RWPE1 (cell line): ENCODE measurements at regions not wholly inside any gene's neighbourhood (a gene's known extent, or its start where the extent isn't known, plus 50 kb on each side); places are given as distances from the start of the nearest gene placed in this dataset.
"Not testable (repeated sequence)": the region's sequence is repeated elsewhere in the genome, so short reads cannot be mapped to it uniquely, and the experiment has no call there.

Experiments used
- CTCF ChIA-PET: fragments of 350-600 bp; sonication (Branson Sonifier 250); formaldehyde crosslinking; extraction: SDS; loops from one replicate; lab custom pipeline; 2021; lab: Yijun Ruan, JAX
- POLR2A ChIA-PET: fragments of 400-600 bp; formaldehyde crosslinking; extraction: SDS; loops from one replicate; lab custom pipeline; 2020; ENCODE audit warnings: antibody characterized with exemption; ENCODE audit not compliant: low non-redundant PET; lab: Yijun Ruan, JAX
- DNase-seq: peaks from one replicate; pipeline ENCODE4 v3.0.0; 2012; ENCODE audit warnings: low spot score
- H3K27ac ChIP-seq: fragments of 450-650 bp; 2 replicates; pipeline ENCODE4 v1.5.1; 2017
- TF ChIP-seq, protein P1 (sequence below): fragments of 450-650 bp; conservative IDR thresholded peaks from 2 replicates; pipeline ENCODE4 v1.5.1; 2017; ENCODE audit warnings: low read depth, mild to moderate bottlenecking

DNA sequence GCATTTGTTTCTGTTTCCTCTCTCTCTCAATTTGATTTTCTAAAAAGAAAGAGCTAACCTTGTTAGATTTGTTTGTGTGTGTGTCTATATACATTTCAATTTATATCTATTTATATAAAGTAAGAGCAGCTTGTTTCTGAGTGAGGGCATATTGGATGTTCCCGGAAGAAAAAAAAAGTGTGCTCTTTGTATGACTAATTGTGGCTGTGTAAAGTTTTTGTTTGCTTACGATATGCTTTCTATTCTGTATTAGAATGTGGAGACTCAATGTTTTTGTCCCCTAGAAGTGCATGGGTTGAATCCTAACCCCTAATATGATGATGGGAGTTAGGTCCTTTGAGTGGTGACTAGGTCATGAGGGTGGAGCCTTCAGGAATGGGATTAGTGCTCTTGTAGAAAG is 66.6 kb upstream of the C1QTNF9B start:
- CTCF ChIA-PET = no interaction called here
- TF ChIP-seq, protein P1, sequence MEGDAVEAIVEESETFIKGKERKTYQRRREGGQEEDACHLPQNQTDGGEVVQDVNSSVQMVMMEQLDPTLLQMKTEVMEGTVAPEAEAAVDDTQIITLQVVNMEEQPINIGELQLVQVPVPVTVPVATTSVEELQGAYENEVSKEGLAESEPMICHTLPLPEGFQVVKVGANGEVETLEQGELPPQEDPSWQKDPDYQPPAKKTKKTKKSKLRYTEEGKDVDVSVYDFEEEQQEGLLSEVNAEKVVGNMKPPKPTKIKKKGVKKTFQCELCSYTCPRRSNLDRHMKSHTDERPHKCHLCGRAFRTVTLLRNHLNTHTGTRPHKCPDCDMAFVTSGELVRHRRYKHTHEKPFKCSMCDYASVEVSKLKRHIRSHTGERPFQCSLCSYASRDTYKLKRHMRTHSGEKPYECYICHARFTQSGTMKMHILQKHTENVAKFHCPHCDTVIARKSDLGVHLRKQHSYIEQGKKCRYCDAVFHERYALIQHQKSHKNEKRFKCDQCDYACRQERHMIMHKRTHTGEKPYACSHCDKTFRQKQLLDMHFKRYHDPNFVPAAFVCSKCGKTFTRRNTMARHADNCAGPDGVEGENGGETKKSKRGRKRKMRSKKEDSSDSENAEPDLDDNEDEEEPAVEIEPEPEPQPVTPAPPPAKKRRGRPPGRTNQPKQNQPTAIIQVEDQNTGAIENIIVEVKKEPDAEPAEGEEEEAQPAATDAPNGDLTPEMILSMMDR = no peak
- no peak for DNase-seq
- POLR2A ChIA-PET = no interaction called here
- no peak overlapping the region for H3K27ac ChIP-seq

- CTCF ChIA-PET = interaction anchor here (0.6 kb wide), 1 partner anchor 16 kb away, joined by 3 read pairs; no protein-coding TSS in a partner anchor
- no peak for DNase-seq
- POLR2A ChIA-PET = no interaction called here
- TF ChIP-seq, protein P1 = no peak
- no peak overlapping the region for H3K27ac ChIP-seq
These were observed 68.0 kb upstream of the C1QTNF9B start for GRCh38 chr13:23965346-23965745.

DNA sequence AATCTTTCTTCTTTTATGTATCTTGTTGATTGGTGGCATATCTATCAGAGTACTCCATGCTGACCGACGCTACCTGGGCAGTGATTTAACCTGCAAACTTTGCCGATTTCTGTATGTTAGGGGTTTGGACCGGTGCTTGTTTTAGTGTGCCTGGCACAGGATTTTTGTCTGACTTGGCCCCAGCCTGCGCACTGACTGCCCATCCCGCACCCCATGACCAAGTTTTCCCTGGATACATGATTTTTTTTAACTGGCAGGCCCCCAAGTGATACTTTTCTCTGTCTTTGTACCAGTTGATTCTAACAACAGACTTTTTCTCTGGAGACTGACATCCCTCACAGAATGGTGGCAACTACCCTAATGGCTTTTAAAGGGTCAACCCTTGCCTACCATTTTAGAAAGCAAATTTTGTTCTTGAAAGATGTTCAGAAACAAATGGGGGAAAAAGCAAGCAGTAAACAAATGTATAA is 69.0 kb upstream of the C1QTNF9B start:
- DNase-seq = no peak
- H3K27ac ChIP-seq = no peak overlapping the region
- TF ChIP-seq, protein P1 = no peak
- ChIA-PET CTCF (no interaction called here), POLR2A (no interaction called here)

- DNase-seq = no peak
- no peak overlapping the region for H3K27ac ChIP-seq
- TF ChIP-seq, protein P1 = no peak
- CTCF ChIA-PET = no interaction called here
- POLR2A ChIA-PET = no interaction called here
These were observed 69.7 kb upstream of the C1QTNF9B start for GRCh38 chr13:23966691-23967615.

DNA sequence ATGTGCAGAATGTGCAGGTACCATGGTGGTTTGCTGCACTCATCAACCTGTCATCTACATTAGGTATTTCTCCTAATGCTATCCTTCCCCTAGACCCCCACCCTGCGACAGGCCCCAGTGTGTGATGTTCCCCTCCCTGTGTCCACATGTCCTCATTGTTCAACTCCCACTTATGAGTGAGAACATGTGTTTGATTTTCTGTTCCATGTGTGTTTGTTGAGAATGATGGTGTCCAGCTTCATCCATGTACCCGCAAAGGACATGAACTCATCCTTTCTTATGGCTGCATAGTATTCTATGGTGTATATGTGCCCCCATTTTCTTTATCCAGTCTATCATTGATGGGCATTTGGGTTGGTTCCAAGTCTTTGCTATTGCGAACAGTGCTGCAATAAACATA is 70.5 kb upstream of the C1QTNF9B start:
- POLR2A ChIA-PET, CTCF ChIA-PET, DNase-seq, H3K27ac ChIP-seq: not testable (repeated sequence)

- H3K27ac ChIP-seq = no peak overlapping the region
- ChIA-PET CTCF (no interaction called here), POLR2A (interaction anchor here (0.5 kb wide), 1 partner anchor 539 kb away, joined by 3 read pairs; no protein-coding TSS in a partner anchor)
- DNase-seq = no peak
- TF ChIP-seq, protein P1 = no peak
These were observed 72.3 kb upstream of the C1QTNF9B start for GRCh38 chr13:23969647-23970046.
